HepG2 (cell line): ENCODE measurements at regions not wholly inside any gene's neighbourhood (a gene's known extent, or its start where the extent isn't known, plus 50 kb on each side); places are given as distances from the start of the nearest gene placed in this dataset.

ENCODE experiments used
- AKNA ChIP-seq: sonication (generic); formaldehyde crosslinking; IDR thresholded peaks from 2 replicates; pipeline ENCODE4 v1.4.0; 2020; ENCODE audit warnings: missing genetic modification reagents, borderline replicate concordance
- NFIC ChIP-seq: IDR thresholded peaks from 2 replicates; pipeline ENCODE4 v1.6.1; 2012; ENCODE audit warnings: mild to moderate bottlenecking, low read length, inconsistent platforms
- SOX6 ChIP-seq, 2 experiments: fragments of 450-650 bp in 1 of 2; sonication (generic) in 1 of 2; formaldehyde crosslinking in 1 of 2; IDR thresholded peaks; 2 replicates each; pipeline versions ENCODE4 v1.4.0 to v1.6.1; 2017 to 2020; ENCODE audit warnings: antibody characterized with exemption in 1 of 2, mild to moderate bottlenecking in 1 of 2, missing genetic modification reagents in 1 of 2
- XRCC5 ChIP-seq: fragments of 200-400 bp; formaldehyde crosslinking; optimal IDR thresholded peaks from 2 replicates; pipeline ENCODE3; 2017; ENCODE audit warnings: mild to moderate bottlenecking, low read length
- ZBTB20 ChIP-seq: sonication (generic); formaldehyde crosslinking; IDR thresholded peaks from 2 replicates; pipeline ENCODE4 v1.8.1; 2023; ENCODE audit warnings: missing genetic modification reagents, low read depth, mild to moderate bottlenecking, borderline replicate concordance
- ZNF224 ChIP-seq: sonication (generic); formaldehyde crosslinking; IDR thresholded peaks from 2 replicates; pipeline ENCODE4 v1.5.0; 2020; ENCODE audit warnings: mild to moderate bottlenecking, missing genetic modification reagents

GRCh38 chr16:86137359-86137758 is 238.4 kb downstream of the IRF8 start:
- TF ChIP-seq AKNA (no peak), ZBTB20 (no peak), SOX6 (IDR thresholded peaks at IDR 0.05) (no peak), SOX6 (CRISPR knock-in tag; IDR thresholded peaks at IDR 0.05) (no peak), ZNF224 (no peak), XRCC5 (no peak), NFIC (no peak)
